Hepatocyte (in vitro differentiated cells): ENCODE measurements at regions not wholly inside any gene's neighbourhood (a gene's known extent, or its start where the extent isn't known, plus 50 kb on each side); places are given as distances from the start of the nearest gene placed in this dataset.

Experiments used
- DNase-seq: peaks from one replicate; pipeline ENCODE4 v3.0.0-alpha.2; 2016; ENCODE audit warnings: low spot score
- H2AFZ ChIP-seq: fragments of 200-600 bp; sonication (generic); 2 replicates; pipeline ENCODE4 v1.6.0; 2016; ENCODE audit warnings: antibody characterized with exemption, mild to moderate bottlenecking
- H3K27ac ChIP-seq: fragments of 200-600 bp; sonication (generic); 2 replicates; pipeline ENCODE4 v1.5.1; 2016; ENCODE audit warnings: mild to moderate bottlenecking
- H3K27me3 ChIP-seq: fragments of 200-600 bp; sonication (generic); 2 replicates; pipeline ENCODE4 v1.6.1; 2016
- H3K36me3 ChIP-seq: fragments of 200-600 bp; sonication (generic); replicated peaks from 2 replicates; pipeline ENCODE4 v1.5.1; 2016; ENCODE audit warnings: low read depth; ENCODE audit not compliant: insufficient read depth
- H3K4me1 ChIP-seq: fragments of 200-600 bp; sonication (generic); 2 replicates; pipeline ENCODE4 v1.5.1; 2016; ENCODE audit warnings: mild to moderate bottlenecking, moderate library complexity; ENCODE audit not compliant: insufficient read depth
- H3K4me2 ChIP-seq: fragments of 200-600 bp; sonication (generic); 2 replicates; pipeline ENCODE4 v1.6.0; 2016
- H3K4me3 ChIP-seq: fragments of 200-600 bp; sonication (generic); 2 replicates; pipeline ENCODE4 v1.5.1; 2016; ENCODE audit warnings: mild to moderate bottlenecking
- H3K79me2 ChIP-seq: fragments of 200-600 bp; sonication (generic); 2 replicates; pipeline ENCODE4 v1.6.0; 2017; ENCODE audit warnings: mild to moderate bottlenecking
- H3K9me2 ChIP-seq: fragments of 200-600 bp; sonication (generic); replicated peaks from 2 replicates; pipeline ENCODE4 v1.6.0; 2017; ENCODE audit warnings: mild to moderate bottlenecking; ENCODE audit not compliant: insufficient read depth
- H3K9me3 ChIP-seq: fragments of 200-600 bp; sonication (generic); 2 replicates; pipeline ENCODE4 v1.5.1; 2016; ENCODE audit warnings: low read depth, mild to moderate bottlenecking
- H4K20me1 ChIP-seq: fragments of 200-600 bp; sonication (generic); 2 replicates; pipeline ENCODE4 v1.6.0; 2016; ENCODE audit warnings: mild to moderate bottlenecking; ENCODE audit not compliant: insufficient read depth, poor library complexity, severe bottlenecking
- CTCF ChIP-seq: fragments of 200-600 bp; sonication (generic); IDR thresholded peaks from 2 replicates; pipeline ENCODE4 v1.5.1; 2016; ENCODE audit warnings: antibody characterized with exemption, mild to moderate bottlenecking; ENCODE audit not compliant: poor library complexity
- EZH2 ChIP-seq: fragments of 200-600 bp; sonication (generic); IDR thresholded peaks from 2 replicates; pipeline ENCODE4 v1.6.1; 2016; ENCODE audit warnings: antibody characterized with exemption, mild to moderate bottlenecking, borderline replicate concordance
- EZH2phosphoT487 ChIP-seq: fragments of 200-600 bp; sonication (generic); IDR thresholded peaks from one replicate; pipeline ENCODE4 v1.6.1; 2018; ENCODE audit warnings: antibody characterized with exemption, mild to moderate bottlenecking, low read depth, moderate library complexity; ENCODE audit not compliant: unreplicated experiment, severe bottlenecking
- WGBS: methylation state at CpG from one replicate; pipeline ENCODE4 v1.1.6; 2016; ENCODE audit warnings: low lambda C conversion rate; ENCODE audit errors: missing lambda C conversion rate; 5-methylcytosine and 5-hydroxymethylcytosine counted together

GRCh38 chr4:171007618-171008390 lies 805.4 kb upstream of the GALNTL6 start:
- Histone ChIP-seq H4K20me1 (no peaks in the 10 kb centered on the region), H3K4me1 (no peaks in the 10 kb centered on the region), H3K9me2 (no peaks in the 10 kb centered on the region), H3K4me3 (no peak overlapping the region), H3K9me3 (no peaks in the 10 kb centered on the region), H2AFZ (no peak overlapping the region), H3K27ac (no peak overlapping the region), H3K4me2 (no peak overlapping the region), H3K79me2 (no peaks in the 10 kb centered on the region), H3K36me3 (no peaks in the 10 kb centered on the region), H3K27me3 (no peaks in the 10 kb centered on the region)
- 70% methylated on average over 3 of the region's 3 CpGs for WGBS
- no peak for TF ChIP-seq CTCF
- TF ChIP-seq EZH2phosphoT487, result no peak
- no peak for TF ChIP-seq EZH2
- DNase-seq, result no peak

- no peaks in the 10 kb centered on the region for H3K79me2 ChIP-seq
- no peaks in the 10 kb centered on the region for H4K20me1 ChIP-seq
- no peaks in the 10 kb centered on the region for H3K9me3 ChIP-seq
- H3K27ac ChIP-seq, result no peak overlapping the region
- no peaks in the 10 kb centered on the region for H3K9me2 ChIP-seq
- no peaks in the 10 kb centered on the region for H3K36me3 ChIP-seq
- no peak overlapping the region for H3K4me2 ChIP-seq
- no peaks in the 10 kb centered on the region for H3K4me1 ChIP-seq
- no peak for TF ChIP-seq CTCF
- no peak for TF ChIP-seq EZH2phosphoT487
- no peak for TF ChIP-seq EZH2
- no peak overlapping the region for H2AFZ ChIP-seq
- 82% methylated on average over 1 of the region's 1 CpG for WGBS
- no peak overlapping the region for H3K4me3 ChIP-seq
- H3K27me3 ChIP-seq, result no peaks in the 10 kb centered on the region
- no peak for DNase-seq
Measured at GRCh38 chr4:171002246-171002645, 811.0 kb upstream of the GALNTL6 start.

- Histone ChIP-seq H3K79me2 (no peaks in the 10 kb centered on the region), H3K4me3 (no peak overlapping the region), H3K4me1 (no peaks in the 10 kb centered on the region), H3K4me2 (no peak overlapping the region), H4K20me1 (no peaks in the 10 kb centered on the region), H3K9me3 (no peaks in the 10 kb centered on the region), H2AFZ (no peak overlapping the region), H3K36me3 (no peaks in the 10 kb centered on the region), H3K27me3 (no peaks in the 10 kb centered on the region), H3K9me2 (no peaks in the 10 kb centered on the region), H3K27ac (no peak overlapping the region)
- DNase-seq, result peak; percentile 59
- TF ChIP-seq EZH2 (no peak), EZH2phosphoT487 (no peak), CTCF (peak; percentile 53)
- WGBS, result 52% methylated on average over 8 of the region's 8 CpGs
Measured at GRCh38 chr4:170990989-170991589, 822.1 kb upstream of the GALNTL6 start.
